ENCODE measurements at regions not wholly inside any gene's neighbourhood (a gene's known extent, or its start where the extent isn't known, plus 50 kb on each side); places are given as distances from the start of the nearest gene placed in this dataset.

GRCh38 chr12:90871726-90872096, 83.3 kb downstream of the CCER1 start:
- TF ChIP-seq CTCF (conservative IDR thresholded peaks at IDR 0.05 in 1 of 2, IDR thresholded peaks at IDR 0.05 in 1 of 2; ENCODE audit: low read depth in 1 of 2, low read length in 2 of 2): no peak
- TF ChIP-seq EZH2 (IDR thresholded peaks at IDR 0.05; ENCODE audit: low read length, missing control alignments): no peak
